ENCODE measurements at regions not wholly inside any gene's neighbourhood (a gene's known extent, or its start where the extent isn't known, plus 50 kb on each side); places are given as distances from the start of the nearest gene placed in this dataset.

DNA sequence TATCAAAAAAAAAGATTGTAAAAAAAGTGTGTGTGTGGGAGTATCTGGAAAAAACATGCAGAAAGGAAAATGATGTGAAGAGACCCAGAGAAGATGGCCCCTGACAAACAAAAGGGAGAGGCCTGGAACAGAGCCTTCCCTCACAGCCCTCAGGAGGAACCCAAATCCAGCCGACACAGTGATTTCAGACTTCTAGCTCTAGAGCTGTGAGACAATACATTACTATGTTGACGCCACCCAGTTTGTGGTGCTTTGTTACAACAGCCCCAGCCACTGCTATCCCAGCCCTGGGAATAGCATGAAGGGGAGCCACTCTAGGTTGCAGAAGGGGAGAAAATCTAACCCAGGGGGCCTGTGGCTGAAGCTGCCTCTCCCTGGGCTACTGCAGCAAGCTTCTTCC is 59.0 kb upstream of the ZBTB7C start:
- H3K36me3 ChIP-seq (replicated peaks in 1 of 2; ENCODE audit: control insufficient read depth in 1 of 2, insufficient read depth in 2 of 2, low read length in 2 of 2) = no peaks in the 10 kb centered on the region
- no peak overlapping the region for H3K4me3 ChIP-seq (replicated peaks in 1 of 3; ENCODE audit: insufficient read depth in 1 of 3, low read depth in 2 of 3, low read length in 3 of 3)
- no peaks in the 10 kb centered on the region for H3K79me2 ChIP-seq (ENCODE audit: insufficient read depth, low read length)
- TF ChIP-seq ZNF235 (CRISPR knock-in tag; IDR thresholded peaks at IDR 0.05; ENCODE audit: borderline replicate concordance) = no peak
- no peak for TF ChIP-seq ZNF615 (CRISPR knock-in tag; IDR thresholded peaks at IDR 0.05; ENCODE audit: borderline replicate concordance)
- TF ChIP-seq CBX1 (IDR thresholded peaks at IDR 0.05; ENCODE audit: low read depth) = no peak
- no peak for TF ChIP-seq ZNF710 (CRISPR knock-in tag; IDR thresholded peaks at IDR 0.05; ENCODE audit: borderline replicate concordance)
- TF ChIP-seq GPBP1L1 (CRISPR knock-in tag; IDR thresholded peaks at IDR 0.05) = no peak
- TF ChIP-seq ERF (CRISPR knock-in tag; IDR thresholded peaks at IDR 0.05) = no peak
- TF ChIP-seq, protein P1, sequence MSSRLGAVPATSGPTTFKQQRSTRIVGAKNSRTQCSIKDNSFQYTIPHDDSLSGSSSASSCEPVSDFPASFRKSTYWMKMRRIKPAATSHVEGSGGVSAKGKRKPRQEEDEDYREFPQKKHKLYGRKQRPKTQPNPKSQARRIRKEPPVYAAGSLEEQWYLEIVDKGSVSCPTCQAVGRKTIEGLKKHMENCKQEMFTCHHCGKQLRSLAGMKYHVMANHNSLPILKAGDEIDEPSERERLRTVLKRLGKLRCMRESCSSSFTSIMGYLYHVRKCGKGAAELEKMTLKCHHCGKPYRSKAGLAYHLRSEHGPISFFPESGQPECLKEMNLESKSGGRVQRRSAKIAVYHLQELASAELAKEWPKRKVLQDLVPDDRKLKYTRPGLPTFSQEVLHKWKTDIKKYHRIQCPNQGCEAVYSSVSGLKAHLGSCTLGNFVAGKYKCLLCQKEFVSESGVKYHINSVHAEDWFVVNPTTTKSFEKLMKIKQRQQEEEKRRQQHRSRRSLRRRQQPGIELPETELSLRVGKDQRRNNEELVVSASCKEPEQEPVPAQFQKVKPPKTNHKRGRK (CRISPR knock-in tag; IDR thresholded peaks at IDR 0.05) = no peak
- TF ChIP-seq ZMYM3 (CRISPR knock-in tag; IDR thresholded peaks at IDR 0.05) = no peak
- H3K4me2 ChIP-seq (ENCODE audit: low read depth, low read length) = no peak overlapping the region
- H3K9me3 ChIP-seq (ENCODE audit: low read length) = no peaks in the 10 kb centered on the region
- CTCF ChIA-PET (ENCODE audit: low intra/inter-chr PET ratio, low total read pairs) = no interaction called here
- H4K20me1 ChIP-seq (ENCODE audit: insufficient read depth, low read length) = no peaks in the 10 kb centered on the region
- ATAC-seq = no peak
- no TSS peak for BruUV-seq (replicated peaks)
- no peak for DNase-seq (ENCODE audit: low spot score)
- peaks cover 21% of the 10 kb centered on the region for H3K4me1 ChIP-seq (ENCODE audit: insufficient read depth, low read length)
- H3K27ac ChIP-seq (ENCODE audit: extremely low read length, insufficient read depth, low read length) = no peak overlapping the region
- H3K27me3 ChIP-seq (ENCODE audit: control insufficient read depth in 1 of 2, insufficient read depth in 2 of 2, low read length in 2 of 2) = peaks cover 2 to 11% of the 10 kb centered on the region in 2 experiments; a peak in 2 of 5 replicates
- FAIRE-seq = no peak
- in situ Hi-C loops (cut with HindIII; ENCODE audit: extremely low pct_ligation_motif_present, low pct_unique_long_range_greater_than_20kb) (no loop called here), intact Hi-C loops (cut with micrococcal nuclease; ENCODE audit: unreplicated experiment) (no loop called here)
- POLR2A ChIA-PET = no interaction called here
- H3K9ac ChIP-seq (ENCODE audit: insufficient read depth, low read depth, low read length) = no peak overlapping the region
- H2AFZ ChIP-seq (ENCODE audit: low read length) = no peak overlapping the region
- 0% methylated on average over 1 of the region's 2 CpGs for WGBS (ENCODE audit: low lambda C conversion rate)

Measured in HepG2 (cell line).